NCI-H2196 treated with DMSO at 0.1 percent for 48 hours (cell line): ENCODE measurements at regions not wholly inside any gene's neighbourhood (a gene's known extent, or its start where the extent isn't known, plus 50 kb on each side); places are given as distances from the start of the nearest gene placed in this dataset.
"Not testable (repeated sequence)": the region's sequence is repeated elsewhere in the genome, so short reads cannot be mapped to it uniquely, and the experiment has no call there.

ENCODE experiments used
- DNase-seq: peaks from one replicate; lab custom pipeline; 2025; ENCODE audit not compliant: unreplicated experiment; lab: John Stamatoyannopoulos, UW

GRCh38 chr11:87490671-87491070 is 452.9 kb downstream of the TMEM135 start:
- DNase-seq: no peak

DNA sequence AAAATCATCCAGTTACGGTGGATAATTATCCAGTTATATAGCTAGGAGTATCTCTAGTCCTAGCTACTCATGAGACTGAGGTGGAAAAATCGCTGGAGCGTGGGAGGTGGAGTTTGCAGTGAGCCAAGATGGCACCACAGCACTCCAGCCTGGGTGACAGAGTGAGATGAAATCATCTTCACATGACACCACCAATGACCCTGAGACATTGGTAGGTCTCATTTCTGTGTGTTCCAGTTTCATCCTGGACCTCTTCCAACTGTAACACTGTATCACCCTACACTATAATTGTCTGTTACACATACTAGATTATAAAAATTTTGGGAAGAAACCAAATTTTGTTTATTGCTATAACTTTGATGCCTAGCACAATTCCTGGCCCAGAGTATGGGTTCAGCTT is 446.8 kb downstream of the TMEM135 start:
- DNase-seq: no peak

DNA sequence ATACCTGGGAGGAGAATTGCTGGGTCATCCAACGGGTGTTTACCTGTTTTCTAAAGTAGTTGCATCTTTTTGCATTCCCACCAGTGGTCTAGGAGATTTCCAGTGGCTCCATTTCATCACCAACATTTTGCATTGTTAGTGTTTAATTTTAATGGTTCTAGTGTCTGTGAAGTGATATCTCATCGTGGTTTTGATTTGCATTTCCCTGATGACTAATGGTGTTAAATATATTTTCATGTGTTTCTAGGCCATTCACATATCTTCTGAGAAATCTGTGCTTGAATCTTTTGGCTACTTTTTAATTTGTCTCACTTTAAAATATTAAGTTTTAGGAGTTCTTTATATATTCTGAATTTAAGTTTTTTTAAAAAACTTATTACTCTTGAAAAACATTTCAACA is 439.6 kb downstream of the TMEM135 start:
- DNase-seq: no peak

DNA sequence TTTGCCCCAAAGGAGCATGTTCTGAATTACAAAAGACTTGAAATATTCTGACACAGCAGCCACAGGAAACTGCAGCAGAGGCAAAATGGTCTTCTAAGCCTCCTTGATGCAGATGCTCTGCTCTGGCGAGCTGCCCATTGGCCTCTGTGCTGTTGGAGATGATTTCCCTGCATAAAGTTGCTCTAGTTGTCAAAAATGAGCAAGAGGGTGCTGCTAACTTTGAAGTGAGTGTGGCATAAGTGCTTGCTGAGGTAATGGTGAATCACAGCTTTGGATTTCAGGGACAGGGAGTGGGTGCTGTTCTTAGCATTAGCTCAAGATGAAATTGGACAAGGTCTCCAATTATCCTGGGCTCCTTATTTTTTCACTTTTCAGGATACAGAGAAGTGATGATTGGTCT is 435.4 kb downstream of the TMEM135 start:
- no peak for DNase-seq

- DNase-seq: no peak
Measured at GRCh38 chr11:87466223-87466622, 428.5 kb downstream of the TMEM135 start.

GRCh38 chr11:87465716-87466115 is 428.0 kb downstream of the TMEM135 start:
- no peak for DNase-seq

- DNase-seq: no peak
Measured at GRCh38 chr11:87463486-87464102, 425.9 kb downstream of the TMEM135 start.

DNA sequence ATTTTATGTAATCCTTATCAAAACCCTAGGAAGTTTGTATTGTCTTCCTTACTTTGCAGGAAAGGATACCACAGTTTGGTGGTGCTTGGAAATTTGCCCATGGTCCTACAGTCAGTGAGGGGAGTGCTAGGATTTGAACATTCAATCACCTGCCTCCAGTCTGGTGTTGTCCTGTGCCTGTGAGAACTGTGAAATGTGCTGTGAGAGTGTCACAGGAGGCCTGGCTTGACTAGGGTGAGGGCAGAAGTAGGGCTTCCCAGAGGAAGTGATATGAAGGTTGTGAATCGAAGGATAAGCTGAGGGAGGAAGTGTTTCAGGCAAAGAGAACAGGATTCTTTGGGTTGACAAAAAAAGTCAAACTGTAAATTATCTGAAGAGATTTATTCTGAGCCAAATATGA is 424.4 kb downstream of the TMEM135 start:
- no peak for DNase-seq

DNA sequence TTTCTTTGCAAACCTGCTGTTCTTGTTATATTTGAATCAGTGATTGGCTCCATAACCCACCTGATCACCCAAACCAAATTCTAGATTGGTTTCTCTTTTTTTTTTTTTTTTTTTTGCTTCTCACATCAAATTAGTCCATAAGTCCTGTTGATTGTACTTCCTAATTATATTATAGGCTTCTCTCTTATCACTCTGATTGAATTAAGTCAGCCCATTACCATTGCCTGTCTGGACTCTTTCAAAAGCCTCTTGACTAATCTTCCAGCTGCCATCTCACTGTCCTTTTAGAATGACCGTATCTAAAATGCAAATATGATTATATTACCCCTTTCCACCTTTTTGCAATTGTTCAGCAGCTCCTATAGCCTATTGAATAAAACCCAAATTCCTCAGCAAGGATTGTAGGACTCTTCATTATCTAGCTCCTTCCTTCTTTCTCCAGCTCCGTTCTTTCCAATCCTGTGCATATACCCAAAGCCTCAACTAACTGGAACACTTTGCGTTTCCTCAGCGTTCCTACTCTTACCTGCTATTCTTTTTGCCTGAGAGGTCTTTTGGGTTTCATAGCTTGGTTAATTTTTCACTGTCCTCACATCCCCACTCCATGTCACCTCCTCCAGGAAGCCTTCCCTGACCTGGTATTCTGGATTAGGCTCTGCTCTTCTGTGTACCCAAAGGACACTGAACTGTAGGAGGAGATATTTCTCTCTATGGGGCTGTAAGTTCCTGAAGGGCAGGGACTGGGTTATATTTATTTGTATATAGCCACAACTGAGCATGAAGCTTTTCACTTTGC is 423.3 kb downstream of the TMEM135 start:
- no peak for DNase-seq

GRCh38 chr11:87460279-87460678 is 422.5 kb downstream of the TMEM135 start:
- DNase-seq: no peak

DNA sequence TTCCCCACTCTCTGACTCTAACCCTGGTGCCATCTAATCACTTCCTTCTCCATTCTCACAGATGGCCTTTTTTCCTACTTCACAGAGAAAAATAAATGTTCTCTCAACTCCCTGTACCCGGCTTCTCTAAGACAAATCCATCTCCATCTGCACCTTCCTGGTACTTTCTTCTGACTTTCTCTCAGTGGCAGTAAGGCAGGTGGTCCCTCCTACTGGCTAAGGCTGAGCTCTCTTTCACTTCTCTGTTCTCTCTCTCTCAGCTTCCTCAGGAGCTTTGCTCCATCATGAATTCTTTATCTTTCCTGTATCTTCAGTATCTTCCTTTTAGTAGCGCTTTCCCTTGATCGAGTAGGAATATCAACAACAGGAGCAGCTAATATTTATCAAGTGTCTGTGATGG is 421.6 kb downstream of the TMEM135 start:
- DNase-seq: no peak

- DNase-seq: no peak
Measured at GRCh38 chr11:87456499-87456898, 418.8 kb downstream of the TMEM135 start.

DNA sequence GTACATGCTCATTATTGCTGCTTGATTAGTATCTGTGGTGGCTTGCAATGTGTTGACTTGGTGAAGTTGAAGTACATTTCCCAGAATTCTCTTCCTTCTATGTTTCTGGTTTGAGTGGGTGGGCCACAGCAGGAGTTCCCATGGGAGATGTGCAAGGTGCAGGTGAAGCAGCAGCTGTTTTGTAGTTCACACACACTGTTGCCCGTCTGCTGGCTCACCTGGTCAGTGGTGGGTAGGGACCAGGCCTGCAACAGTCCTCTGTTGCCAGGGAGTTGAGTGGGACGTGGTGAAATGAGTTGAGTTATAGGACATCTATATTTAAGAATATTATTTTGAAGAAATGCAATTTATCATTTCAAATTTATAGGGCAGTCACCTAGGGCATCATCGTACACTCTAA is 417.4 kb downstream of the TMEM135 start:
- no peak for DNase-seq

DNA sequence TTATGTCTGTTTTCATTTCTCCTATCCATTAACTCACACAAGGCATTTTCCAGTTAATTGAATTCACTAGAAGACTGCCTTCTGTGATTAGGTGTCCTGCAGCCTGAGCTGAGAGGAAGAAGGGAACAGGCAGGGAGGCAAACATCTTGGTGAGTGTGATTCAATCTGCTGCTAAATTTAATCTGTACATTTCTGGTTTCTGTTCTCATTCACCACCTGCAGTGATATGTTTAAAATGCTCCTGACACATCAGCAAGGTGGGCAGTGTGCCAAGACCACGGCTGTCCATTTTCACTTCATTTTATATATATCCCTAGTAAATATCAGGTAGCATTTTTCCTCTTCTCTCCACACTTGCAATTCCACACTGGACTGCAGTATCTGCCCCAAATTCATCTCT is 416.5 kb downstream of the TMEM135 start:
- DNase-seq: no peak

DNA sequence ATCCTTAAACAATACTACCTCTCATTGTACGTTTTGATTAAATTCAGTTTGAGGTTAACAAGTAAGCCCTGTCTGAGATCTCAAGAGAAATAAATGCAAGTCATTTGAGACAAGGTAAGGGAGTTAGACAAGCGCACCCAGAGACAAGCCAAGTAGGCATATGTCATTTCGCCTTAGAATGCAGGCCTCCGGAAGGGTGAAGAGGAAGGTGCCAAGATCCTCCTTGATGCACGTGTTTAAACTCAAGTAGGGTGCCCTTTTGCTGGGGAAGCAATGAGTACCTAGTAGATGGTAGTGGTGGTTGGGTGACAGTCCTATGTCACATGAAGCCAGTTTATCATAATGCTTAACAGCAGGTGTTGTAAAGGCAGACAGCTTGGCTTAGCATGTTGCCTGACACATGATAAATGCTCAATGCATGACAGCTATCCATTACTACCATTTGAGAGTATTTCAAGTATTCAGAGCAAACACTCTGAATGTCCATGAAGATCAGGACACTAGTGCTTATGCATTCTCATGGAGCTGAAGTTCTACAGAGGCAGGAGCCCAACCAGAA is 415.9 kb downstream of the TMEM135 start:
- DNase-seq: no peak

DNA sequence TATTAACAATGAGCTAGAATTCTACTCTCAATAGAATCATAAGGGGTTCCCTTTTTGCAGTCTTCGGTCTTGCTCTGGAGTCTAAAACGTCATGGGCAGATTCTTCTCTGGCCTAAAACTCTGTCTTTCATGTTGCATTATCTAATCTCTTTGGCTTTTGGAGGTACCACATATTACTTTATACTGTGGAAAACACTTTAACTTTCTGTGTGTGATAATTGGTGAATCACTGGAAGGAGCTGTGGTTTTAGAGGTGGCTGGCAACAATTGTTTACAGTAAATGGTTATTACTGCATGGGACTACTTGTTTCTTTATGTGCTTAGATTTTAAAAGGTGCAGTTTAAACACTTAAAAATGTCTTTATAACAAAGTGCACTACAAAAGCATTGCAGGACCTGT is 414.3 kb downstream of the TMEM135 start:
- not testable (repeated sequence) for DNase-seq

DNA sequence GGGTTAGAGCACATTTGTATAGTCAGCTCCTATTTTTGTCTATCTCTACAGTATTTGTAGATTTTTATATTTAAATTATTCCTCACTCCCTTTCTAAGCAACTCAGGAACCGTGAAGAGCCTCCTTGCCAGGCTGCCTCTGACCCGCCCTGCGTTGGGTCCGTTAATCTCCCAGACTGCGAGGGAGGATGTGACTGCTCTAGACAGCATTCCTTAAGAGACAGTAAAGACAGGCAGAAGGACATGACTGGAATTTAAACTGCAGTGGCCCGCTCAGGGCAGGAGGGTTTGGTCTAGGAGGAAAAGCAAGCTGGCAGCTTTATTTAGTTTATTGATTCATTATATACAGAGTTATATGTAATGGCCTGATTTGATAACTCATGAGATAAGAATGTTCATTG is 413.7 kb downstream of the TMEM135 start:
- DNase-seq: no peak

- DNase-seq: no peak
Measured at GRCh38 chr11:87447606-87448005, 409.9 kb downstream of the TMEM135 start.

GRCh38 chr11:87444993-87445392 is 407.3 kb downstream of the TMEM135 start:
- DNase-seq: no peak

DNA sequence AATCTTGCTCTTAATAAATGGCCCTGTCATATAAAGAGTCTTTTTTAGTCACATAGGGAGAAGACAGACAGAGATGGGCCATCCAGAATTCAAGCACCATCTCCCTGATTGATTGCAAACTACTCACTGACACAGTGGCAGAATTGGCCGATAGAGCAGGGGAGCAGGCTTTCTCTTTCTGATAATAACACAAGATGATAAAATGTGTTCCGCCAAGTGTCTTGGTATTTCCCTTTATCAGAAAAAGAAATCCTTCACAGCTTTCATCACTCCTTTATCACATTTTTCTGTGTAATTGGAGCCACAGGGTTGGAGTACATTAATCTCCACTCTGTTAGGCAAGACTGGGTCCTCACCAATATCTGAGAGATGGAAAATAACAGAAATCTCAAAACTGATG is 406.0 kb downstream of the TMEM135 start:
- no peak for DNase-seq

GRCh38 chr11:87440076-87440770 is 402.5 kb downstream of the TMEM135 start:
- DNase-seq: no peak

- DNase-seq: no peak
Measured at GRCh38 chr11:87438416-87438815, 400.7 kb downstream of the TMEM135 start.
